ENCODE measurements at regions not wholly inside any gene's neighbourhood (a gene's known extent, or its start where the extent isn't known, plus 50 kb on each side); places are given as distances from the start of the nearest gene placed in this dataset.

GRCh38 chr7:156158693-156159092 is 346.4 kb upstream of the SHH start:
- H3K9me3 ChIP-seq (ENCODE audit: control insufficient read depth in 4 of 4, low read length in 3 of 4), result no peaks in the 10 kb centered on the region
- 91% methylated on average over 11 of the region's 11 CpGs for WGBS

GRCh38 chr7:156158213-156158612 is 345.9 kb upstream of the SHH start:
- no peaks in the 10 kb centered on the region for H3K9me3 ChIP-seq (ENCODE audit: control insufficient read depth in 4 of 4, low read length in 3 of 4)
- H3K27ac ChIP-seq (ENCODE audit: low read depth in 1 of 2, low read length in 2 of 2), result no peak overlapping the region
- H3K27me3 ChIP-seq (ENCODE audit: control insufficient read depth in 4 of 4, insufficient read depth in 4 of 4, low read length in 3 of 4), result no peaks in the 10 kb centered on the region
- no peak for DNase-seq (ENCODE audit: low spot score)
- H3K4me3 ChIP-seq (ENCODE audit: low read depth in 1 of 3, low read length in 3 of 3), result no peak overlapping the region
- TF ChIP-seq RAD21 (IDR thresholded peaks at IDR 0.05) (no peak), GABPA (IDR thresholded peaks at IDR 0.05 in 1 of 2, conservative IDR thresholded peaks at IDR 0.05 in 1 of 2) (no peak), FOXA1 (IDR thresholded peaks at IDR 0.05) (no peak), HNF4A (conservative IDR thresholded peaks at IDR 0.05) (no peak), YY1 (IDR thresholded peaks at IDR 0.05) (no peak), TAF1 (conservative IDR thresholded peaks at IDR 0.05) (no peak), REST (IDR thresholded peaks at IDR 0.05) (no peak), RXRA (IDR thresholded peaks at IDR 0.05) (no peak)
- TF ChIP-seq, protein P1, sequence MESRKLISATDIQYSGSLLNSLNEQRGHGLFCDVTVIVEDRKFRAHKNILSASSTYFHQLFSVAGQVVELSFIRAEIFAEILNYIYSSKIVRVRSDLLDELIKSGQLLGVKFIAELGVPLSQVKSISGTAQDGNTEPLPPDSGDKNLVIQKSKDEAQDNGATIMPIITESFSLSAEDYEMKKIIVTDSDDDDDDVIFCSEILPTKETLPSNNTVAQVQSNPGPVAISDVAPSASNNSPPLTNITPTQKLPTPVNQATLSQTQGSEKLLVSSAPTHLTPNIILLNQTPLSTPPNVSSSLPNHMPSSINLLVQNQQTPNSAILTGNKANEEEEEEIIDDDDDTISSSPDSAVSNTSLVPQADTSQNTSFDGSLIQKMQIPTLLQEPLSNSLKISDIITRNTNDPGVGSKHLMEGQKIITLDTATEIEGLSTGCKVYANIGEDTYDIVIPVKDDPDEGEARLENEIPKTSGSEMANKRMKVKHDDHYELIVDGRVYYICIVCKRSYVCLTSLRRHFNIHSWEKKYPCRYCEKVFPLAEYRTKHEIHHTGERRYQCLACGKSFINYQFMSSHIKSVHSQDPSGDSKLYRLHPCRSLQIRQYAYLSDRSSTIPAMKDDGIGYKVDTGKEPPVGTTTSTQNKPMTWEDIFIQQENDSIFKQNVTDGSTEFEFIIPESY (IDR thresholded peaks at IDR 0.05), result no peak
- WGBS, result 95% methylated on average over 6 of the region's 6 CpGs
- no peaks in the 10 kb centered on the region for H3K36me3 ChIP-seq (ENCODE audit: control insufficient read depth in 4 of 4, insufficient read depth in 3 of 4, low read depth in 1 of 4, low read length in 3 of 4)
- no peak overlapping the region for H3K9ac ChIP-seq (ENCODE audit: low read depth in 1 of 2, low read length in 2 of 2)
- no peaks in the 10 kb centered on the region for H3K4me1 ChIP-seq (ENCODE audit: control insufficient read depth in 4 of 4, insufficient read depth in 4 of 4, low read length in 3 of 4)

More at GRCh38 chr7:156158693-156159092, 346.4 kb upstream of the SHH start:
- Histone ChIP-seq H3K27me3 (ENCODE audit: control insufficient read depth in 4 of 4, insufficient read depth in 4 of 4, low read length in 3 of 4) (no peaks in the 10 kb centered on the region), H3K9ac (ENCODE audit: low read depth in 1 of 2, low read length in 2 of 2) (no peak overlapping the region), H3K4me1 (ENCODE audit: control insufficient read depth in 4 of 4, insufficient read depth in 4 of 4, low read length in 3 of 4) (no peaks in the 10 kb centered on the region), H3K36me3 (ENCODE audit: control insufficient read depth in 4 of 4, insufficient read depth in 3 of 4, low read depth in 1 of 4, low read length in 3 of 4) (no peaks in the 10 kb centered on the region), H3K27ac (ENCODE audit: low read depth in 1 of 2, low read length in 2 of 2) (no peak overlapping the region), H3K4me3 (ENCODE audit: low read depth in 1 of 3, low read length in 3 of 3) (no peak overlapping the region)
- no peak for TF ChIP-seq TAF1 (conservative IDR thresholded peaks at IDR 0.05)
- no peak for TF ChIP-seq RXRA (IDR thresholded peaks at IDR 0.05)
- TF ChIP-seq, protein P2, sequence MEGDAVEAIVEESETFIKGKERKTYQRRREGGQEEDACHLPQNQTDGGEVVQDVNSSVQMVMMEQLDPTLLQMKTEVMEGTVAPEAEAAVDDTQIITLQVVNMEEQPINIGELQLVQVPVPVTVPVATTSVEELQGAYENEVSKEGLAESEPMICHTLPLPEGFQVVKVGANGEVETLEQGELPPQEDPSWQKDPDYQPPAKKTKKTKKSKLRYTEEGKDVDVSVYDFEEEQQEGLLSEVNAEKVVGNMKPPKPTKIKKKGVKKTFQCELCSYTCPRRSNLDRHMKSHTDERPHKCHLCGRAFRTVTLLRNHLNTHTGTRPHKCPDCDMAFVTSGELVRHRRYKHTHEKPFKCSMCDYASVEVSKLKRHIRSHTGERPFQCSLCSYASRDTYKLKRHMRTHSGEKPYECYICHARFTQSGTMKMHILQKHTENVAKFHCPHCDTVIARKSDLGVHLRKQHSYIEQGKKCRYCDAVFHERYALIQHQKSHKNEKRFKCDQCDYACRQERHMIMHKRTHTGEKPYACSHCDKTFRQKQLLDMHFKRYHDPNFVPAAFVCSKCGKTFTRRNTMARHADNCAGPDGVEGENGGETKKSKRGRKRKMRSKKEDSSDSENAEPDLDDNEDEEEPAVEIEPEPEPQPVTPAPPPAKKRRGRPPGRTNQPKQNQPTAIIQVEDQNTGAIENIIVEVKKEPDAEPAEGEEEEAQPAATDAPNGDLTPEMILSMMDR (IDR thresholded peaks at IDR 0.05; ENCODE audit: low read depth, low read length, missing input control), result no peak
- no peak for TF ChIP-seq GABPA (IDR thresholded peaks at IDR 0.05 in 1 of 2, conservative IDR thresholded peaks at IDR 0.05 in 1 of 2)
- TF ChIP-seq EGR1 (IDR thresholded peaks at IDR 0.05; ENCODE audit: low read depth in 2 of 2), result no peak
- no peak for TF ChIP-seq REST (IDR thresholded peaks at IDR 0.05)
- TF ChIP-seq YY1 (IDR thresholded peaks at IDR 0.05), result no peak
- no peak for DNase-seq (ENCODE audit: low spot score)
